GM21447 (cell line): ENCODE measurements at regions not wholly inside any gene's neighbourhood (a gene's known extent, or its start where the extent isn't known, plus 50 kb on each side); places are given as distances from the start of the nearest gene placed in this dataset.
"Not testable (repeated sequence)": the region's sequence is repeated elsewhere in the genome, so short reads cannot be mapped to it uniquely, and the experiment has no call there.

ENCODE experiments used
- ATAC-seq: cut with Tn5 transposase; IDR thresholded peaks from one replicate; pipeline ENCODE4 v1.9.1; 2021; ENCODE audit not compliant: unreplicated experiment

GRCh38 chr1:38758820-38759219 is 100.8 kb downstream of the RRAGC start:
- ATAC-seq: no peak

- ATAC-seq: no peak
Observed at GRCh38 chr1:38746941-38747600, 112.5 kb downstream of the RRAGC start.

- ATAC-seq: no peak
Observed at GRCh38 chr1:38746402-38746935, 113.1 kb downstream of the RRAGC start.

- no peak for ATAC-seq
Observed at GRCh38 chr1:38745476-38746401, 113.8 kb downstream of the RRAGC start.

GRCh38 chr1:38744452-38745350 is 114.9 kb downstream of the RRAGC start:
- ATAC-seq: no peak

GRCh38 chr1:38743184-38743583 is 116.4 kb downstream of the RRAGC start:
- no peak for ATAC-seq

GRCh38 chr1:38741341-38741740 is 118.2 kb downstream of the RRAGC start:
- ATAC-seq: no peak

GRCh38 chr1:38740487-38740886 is 119.1 kb downstream of the RRAGC start:
- no peak for ATAC-seq

- no peak for ATAC-seq
Observed at GRCh38 chr1:38738207-38738606, 121.4 kb downstream of the RRAGC start.

- no peak for ATAC-seq
Observed at GRCh38 chr1:38736399-38736798, 123.2 kb downstream of the RRAGC start.

- ATAC-seq: no peak
Observed at GRCh38 chr1:38735651-38736161, 123.9 kb downstream of the RRAGC start.

GRCh38 chr1:38733761-38734160 is 125.8 kb downstream of the RRAGC start:
- ATAC-seq: no peak

- ATAC-seq: no peak
Observed at GRCh38 chr1:38730511-38731397, 128.8 kb downstream of the RRAGC start.

GRCh38 chr1:38728585-38728908 is 131.0 kb downstream of the RRAGC start:
- no peak for ATAC-seq

GRCh38 chr1:38727684-38728584 is 131.6 kb downstream of the RRAGC start:
- no peak for ATAC-seq

GRCh38 chr1:38725321-38725961 is 134.1 kb downstream of the RRAGC start:
- ATAC-seq: not testable (repeated sequence)

GRCh38 chr1:38724160-38725131 is 135.1 kb downstream of the RRAGC start:
- ATAC-seq: no peak
